CD4-positive, alpha-beta memory T cell (primary cell): ENCODE measurements at regions not wholly inside any gene's neighbourhood (a gene's known extent, or its start where the extent isn't known, plus 50 kb on each side); places are given as distances from the start of the nearest gene placed in this dataset.

Experiments used
- CTCF ChIA-PET: fragments of 350-600 bp; sonication (Branson Sonifier 250); formaldehyde crosslinking; loops from one replicate; lab custom pipeline; 2021; ENCODE audit warnings: inconsistent platforms; ENCODE audit not compliant: partially characterized antibody; lab: Charles Lee
- POLR2A ChIA-PET: fragments of 350-600 bp; sonication (Branson Sonifier 250); formaldehyde crosslinking; loops from one replicate; lab custom pipeline; 2021; ENCODE audit not compliant: partially characterized antibody; lab: Charles Lee
- DNase-seq, 5 donors: peaks; one replicate each; pipeline versions ENCODE4 v3.0.0 to v3.0.0-alpha.2; 2020 to 2022; ENCODE audit warnings: mixed read lengths in 1 of 5
- H3K27ac ChIP-seq: one replicate; pipeline ENCODE4 v1.7.0; 2013; ENCODE audit warnings: low read depth, low read length
- H3K27me3 ChIP-seq: 2 replicates; pipeline ENCODE4 v1.7.0; 2013; ENCODE audit warnings: mild to moderate bottlenecking, low read length, moderate library complexity; ENCODE audit not compliant: insufficient read depth
- H3K36me3 ChIP-seq: 2 replicates; pipeline ENCODE4 v1.7.0; 2013; ENCODE audit warnings: mild to moderate bottlenecking, low read length, moderate library complexity; ENCODE audit not compliant: insufficient read depth
- H3K4me1 ChIP-seq: 2 replicates; pipeline ENCODE4 v1.7.0; 2013; ENCODE audit warnings: mild to moderate bottlenecking, low read length, moderate library complexity; ENCODE audit not compliant: insufficient read depth
- H3K4me3 ChIP-seq, 2 donors: one replicate each; pipeline ENCODE4 v1.7.0; 2013; ENCODE audit warnings: low read length in 2 of 2, mild to moderate bottlenecking in 1 of 2
- H3K9me3 ChIP-seq, 2 donors: one replicate each; pipeline ENCODE4 v1.7.0; 2013; ENCODE audit warnings: low read length in 2 of 2, control low read depth in 1 of 2; ENCODE audit not compliant: control insufficient read depth in 1 of 2
- H3K27ac Mint-ChIP-seq, 7 donors: one replicate each; pipeline ENCODE4 v1.8.0; 2020 to 2021; ENCODE audit warnings: mixed read lengths in 7 of 7, mild to moderate bottlenecking in 6 of 7, inconsistent platforms in 3 of 7, moderate library complexity in 3 of 7
- H3K27me3 Mint-ChIP-seq, 2 donors: one replicate each; pipeline ENCODE4 v1.8.0; 2020 to 2021; ENCODE audit warnings: mixed read lengths in 2 of 2
- H3K36me3 Mint-ChIP-seq, 2 donors: one replicate each; pipeline ENCODE4 v1.8.0; 2020 to 2021; ENCODE audit warnings: mixed read lengths in 2 of 2, inconsistent platforms in 1 of 2, mild to moderate bottlenecking in 1 of 2
- H3K4me1 Mint-ChIP-seq, 4 donors: one replicate each; pipeline ENCODE4 v1.8.0; 2020 to 2021; ENCODE audit warnings: mixed read lengths in 4 of 4, mild to moderate bottlenecking in 1 of 4
- H3K4me3 Mint-ChIP-seq, 8 donors: one replicate each; pipeline ENCODE4 v1.8.0; 2020 to 2021; ENCODE audit warnings: mixed read lengths in 8 of 8, mild to moderate bottlenecking in 7 of 8, moderate library complexity in 6 of 8, inconsistent platforms in 3 of 8
- H3K9me3 Mint-ChIP-seq, 8 donors: one replicate each; pipeline ENCODE4 v1.8.0; 2020 to 2021; ENCODE audit warnings: mixed read lengths in 8 of 8, mild to moderate bottlenecking in 5 of 8, inconsistent platforms in 3 of 8, moderate library complexity in 1 of 8
- intact Hi-C: fragments of 100-400 bp; cut with micrococcal nuclease; formaldehyde crosslinking; loops from one replicate; pipeline ENCODE4 v1.15.1; 2023

DNA sequence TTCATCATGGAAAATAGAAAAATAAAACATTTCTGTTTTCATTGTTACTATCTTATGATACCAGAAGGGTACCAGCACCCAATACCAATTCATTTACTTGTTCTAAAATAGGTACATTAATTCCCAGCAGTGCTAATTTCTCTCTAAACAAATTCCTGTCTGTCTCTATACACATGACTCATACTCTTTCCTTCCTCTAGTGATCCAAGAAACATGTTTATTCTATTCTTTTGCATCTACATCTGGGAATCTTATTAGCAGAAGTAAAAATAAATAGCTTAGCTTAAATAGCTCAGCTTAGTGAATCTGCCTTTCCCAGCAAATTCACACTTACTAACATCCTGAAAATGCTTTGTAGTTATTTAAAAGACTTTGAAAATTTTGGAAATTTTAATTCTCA, 84.5 kb upstream of the MAPRE2 start:
- Histone ChIP-seq H3K4me3 (no peak overlapping the region), H3K36me3 (no peaks in the 10 kb centered on the region), H3K4me1 (no peaks in the 10 kb centered on the region), H3K9me3 (no peaks in the 10 kb centered on the region), H3K27ac (no peak overlapping the region), H3K27me3 (no peaks in the 10 kb centered on the region)
- peaks cover 0 to 4% (median 0%) of the 10 kb centered on the region in 8 donors for H3K9me3 Mint-ChIP-seq
- no peak overlapping the region for H3K4me3 Mint-ChIP-seq
- DNase-seq: no peak
- H3K4me1 Mint-ChIP-seq: no peaks in the 10 kb centered on the region
- POLR2A ChIA-PET: no interaction called here
- peaks cover 14 to 18% of the 10 kb centered on the region in 2 donors for H3K27me3 Mint-ChIP-seq
- intact Hi-C loops: no loop called here
- no peaks in the 10 kb centered on the region for H3K36me3 Mint-ChIP-seq
- CTCF ChIA-PET: no interaction called here
- no peak overlapping the region for H3K27ac Mint-ChIP-seq

DNA sequence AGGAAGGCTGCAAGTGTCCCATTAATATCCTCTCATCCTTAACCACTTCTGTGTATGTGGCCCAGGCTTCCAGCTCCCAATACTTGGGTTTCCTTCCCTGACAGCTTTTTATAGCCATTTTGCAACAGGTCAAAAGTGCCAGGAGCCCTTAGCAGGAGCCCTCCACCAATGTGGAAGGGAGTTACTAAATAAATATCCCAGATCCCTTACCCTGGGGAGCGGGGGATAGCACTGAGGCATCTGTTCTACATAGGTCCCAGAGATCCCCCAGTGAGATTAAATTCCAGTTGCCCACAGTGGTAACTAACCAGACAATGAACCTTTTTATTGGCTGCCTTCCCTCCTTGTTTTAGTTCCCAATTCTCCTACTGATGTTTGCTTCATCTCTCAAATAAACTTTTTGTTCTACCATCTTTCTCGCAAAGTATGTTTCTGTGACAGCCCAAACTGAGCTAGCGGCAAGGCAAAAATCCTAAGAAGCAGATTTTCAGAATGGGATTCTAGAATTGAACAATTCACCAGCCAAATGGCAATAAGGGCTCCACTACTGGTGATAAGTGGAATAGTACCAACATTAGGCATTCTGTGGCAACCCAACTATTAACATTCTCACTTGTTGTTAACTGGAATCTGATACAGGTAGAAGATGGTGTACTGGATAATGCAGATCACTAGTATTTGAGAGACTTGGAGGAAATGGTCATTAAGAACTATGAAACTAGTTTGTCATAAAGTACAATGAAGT, 83.9 kb upstream of the MAPRE2 start:
- Mint-ChIP-seq H3K27me3 (peaks cover 14 to 21% of the 10 kb centered on the region in 2 donors), H3K9me3 (peaks cover 0 to 4% (median 0%) of the 10 kb centered on the region in 8 donors), H3K4me1 (no peaks in the 10 kb centered on the region), H3K27ac (no peak overlapping the region), H3K36me3 (no peaks in the 10 kb centered on the region), H3K4me3 (no peak overlapping the region)
- DNase-seq: no peak
- H3K36me3 ChIP-seq: no peaks in the 10 kb centered on the region
- no peak overlapping the region for H3K4me3 ChIP-seq
- no peaks in the 10 kb centered on the region for H3K27me3 ChIP-seq
- intact Hi-C loops: no loop called here
- CTCF ChIA-PET: no interaction called here
- no peaks in the 10 kb centered on the region for H3K4me1 ChIP-seq
- POLR2A ChIA-PET: no interaction called here
- H3K27ac ChIP-seq: no peak overlapping the region
- no peaks in the 10 kb centered on the region for H3K9me3 ChIP-seq

DNA sequence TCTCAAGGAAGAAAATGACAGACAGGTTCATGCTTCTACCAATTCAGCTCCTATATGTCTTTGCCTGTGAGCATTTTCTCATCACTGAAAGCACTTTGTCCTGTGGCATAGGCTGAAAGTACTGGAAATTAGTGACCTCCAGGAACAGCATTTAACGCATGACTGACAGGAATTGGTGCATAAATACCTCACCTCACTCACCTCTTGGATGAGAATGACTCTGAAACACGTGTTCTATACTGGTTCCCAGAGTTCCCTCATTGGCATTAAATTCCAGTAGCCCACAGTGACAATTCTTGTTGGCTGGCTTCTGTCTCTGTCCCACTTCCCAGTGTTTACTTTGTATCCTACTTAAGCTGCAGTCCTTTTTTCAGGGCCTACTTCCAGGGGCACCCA, 83.4 kb upstream of the MAPRE2 start:
- H3K4me3 ChIP-seq: no peak overlapping the region
- no peak for DNase-seq
- Mint-ChIP-seq H3K4me1 (no peaks in the 10 kb centered on the region), H3K27me3 (peaks cover 14 to 21% of the 10 kb centered on the region in 2 donors), H3K27ac (no peak overlapping the region), H3K4me3 (no peak overlapping the region), H3K36me3 (no peaks in the 10 kb centered on the region), H3K9me3 (peaks cover 0 to 4% (median 0%) of the 10 kb centered on the region in 8 donors)
- H3K27ac ChIP-seq: no peak overlapping the region
- H3K36me3 ChIP-seq: no peaks in the 10 kb centered on the region
- no peaks in the 10 kb centered on the region for H3K4me1 ChIP-seq
- no peaks in the 10 kb centered on the region for H3K9me3 ChIP-seq
- POLR2A ChIA-PET: no interaction called here
- intact Hi-C loops: no loop called here
- CTCF ChIA-PET: no interaction called here
- H3K27me3 ChIP-seq: no peaks in the 10 kb centered on the region

GRCh38 chr18:34959211-34959829, 81.9 kb upstream of the MAPRE2 start:
- Mint-ChIP-seq H3K4me3 (no peak overlapping the region), H3K9me3 (peaks cover 0 to 4% (median 0%) of the 10 kb centered on the region in 8 donors), H3K4me1 (no peaks in the 10 kb centered on the region), H3K27ac (no peak overlapping the region), H3K36me3 (no peaks in the 10 kb centered on the region), H3K27me3 (peaks cover 14 to 21% of the 10 kb centered on the region in 2 donors)
- ChIA-PET CTCF (interaction anchor here (1.3 kb wide), 1 partner anchor 12 kb away, joined by 3 read pairs; no protein-coding TSS in a partner anchor), POLR2A (no interaction called here)
- no peaks in the 10 kb centered on the region for H3K4me1 ChIP-seq
- intact Hi-C loops: no loop called here
- DNase-seq: no peak
- H3K27ac ChIP-seq: no peak overlapping the region
- H3K27me3 ChIP-seq: no peaks in the 10 kb centered on the region
- H3K4me3 ChIP-seq: no peak overlapping the region
- no peaks in the 10 kb centered on the region for H3K36me3 ChIP-seq
- no peaks in the 10 kb centered on the region for H3K9me3 ChIP-seq

DNA sequence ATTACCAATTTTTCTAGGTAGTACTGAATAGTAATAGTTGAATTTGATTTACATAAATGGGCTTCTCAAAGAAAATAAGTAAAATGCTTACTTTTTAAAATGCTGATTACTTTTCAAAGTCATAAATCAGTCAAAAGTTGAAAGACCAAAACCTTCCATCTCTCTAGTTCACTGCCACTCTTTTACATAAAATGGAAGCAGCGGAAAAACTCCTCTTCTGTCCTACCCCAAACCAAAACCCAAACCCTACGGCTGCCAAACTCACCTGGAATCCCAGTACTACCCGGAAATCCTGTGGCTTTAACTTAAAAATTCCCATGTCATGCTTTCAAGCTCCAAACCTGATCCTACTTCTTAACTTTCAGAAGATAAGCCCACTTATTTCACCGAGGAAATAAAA, 81.2 kb upstream of the MAPRE2 start:
- Histone ChIP-seq H3K36me3 (no peaks in the 10 kb centered on the region), H3K4me1 (no peaks in the 10 kb centered on the region), H3K4me3 (no peak overlapping the region), H3K27ac (no peak overlapping the region), H3K27me3 (no peaks in the 10 kb centered on the region), H3K9me3 (no peaks in the 10 kb centered on the region)
- intact Hi-C loops: no loop called here
- peaks cover 11 to 18% of the 10 kb centered on the region in 2 donors for H3K27me3 Mint-ChIP-seq
- DNase-seq: no peak
- ChIA-PET POLR2A (no interaction called here), CTCF (no interaction called here)
- no peak overlapping the region for H3K4me3 Mint-ChIP-seq
- no peaks in the 10 kb centered on the region for H3K4me1 Mint-ChIP-seq
- H3K9me3 Mint-ChIP-seq: peaks cover 0 to 4% (median 0%) of the 10 kb centered on the region in 8 donors
- H3K36me3 Mint-ChIP-seq: no peaks in the 10 kb centered on the region
- no peak overlapping the region for H3K27ac Mint-ChIP-seq

DNA sequence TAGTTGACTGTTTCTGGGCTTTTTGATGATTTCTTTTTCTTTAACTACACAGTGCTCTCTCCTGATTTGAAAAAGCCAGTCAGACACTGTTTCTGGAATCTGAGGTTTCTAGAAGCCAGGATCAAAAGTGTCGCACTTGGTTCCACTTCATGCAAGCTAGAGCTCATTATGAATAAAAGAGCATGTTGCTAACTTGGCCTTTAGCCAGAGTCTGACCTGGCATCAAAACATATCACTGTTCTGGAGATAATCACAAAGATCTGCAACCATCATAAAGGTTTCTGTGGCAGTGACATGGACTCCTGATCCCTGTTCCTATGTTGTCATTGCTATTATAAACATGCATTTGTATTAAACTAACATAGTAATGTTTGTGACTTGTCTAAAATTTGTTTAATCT, 76.1 kb upstream of the MAPRE2 start:
- Histone ChIP-seq H3K4me1 (no peaks in the 10 kb centered on the region), H3K4me3 (no peak overlapping the region), H3K9me3 (no peaks in the 10 kb centered on the region), H3K36me3 (no peaks in the 10 kb centered on the region), H3K27ac (no peak overlapping the region), H3K27me3 (no peaks in the 10 kb centered on the region)
- H3K9me3 Mint-ChIP-seq: no peaks in the 10 kb centered on the region
- H3K4me1 Mint-ChIP-seq: no peaks in the 10 kb centered on the region
- no peak for DNase-seq
- H3K4me3 Mint-ChIP-seq: no peak overlapping the region
- H3K27ac Mint-ChIP-seq: no peak overlapping the region
- no peaks in the 10 kb centered on the region for H3K36me3 Mint-ChIP-seq
- peaks cover 3 to 4% of the 10 kb centered on the region in 2 donors for H3K27me3 Mint-ChIP-seq
- intact Hi-C loops: no loop called here
- CTCF ChIA-PET: no interaction called here
- POLR2A ChIA-PET: no interaction called here

DNA sequence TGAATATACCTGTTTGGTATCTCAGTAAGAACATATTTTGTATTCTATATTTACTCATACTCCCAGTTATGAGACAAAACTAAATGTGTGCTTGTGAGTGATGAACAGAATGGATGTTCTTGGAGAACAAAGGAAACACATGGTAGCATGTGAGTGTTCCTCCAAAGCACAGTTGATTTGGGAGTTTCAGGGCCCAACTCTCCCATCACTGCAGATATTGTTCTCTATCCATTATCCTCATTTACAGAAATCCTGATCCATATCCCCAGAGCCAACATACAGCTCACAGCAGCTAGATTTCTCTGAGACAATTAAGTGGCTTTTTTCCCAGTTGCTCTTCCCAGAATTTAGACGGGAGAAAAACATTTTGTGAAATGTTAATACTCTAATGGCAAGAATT, 75.6 kb upstream of the MAPRE2 start:
- intact Hi-C loops: no loop called here
- Histone ChIP-seq H3K9me3 (no peaks in the 10 kb centered on the region), H3K27ac (no peak overlapping the region), H3K27me3 (no peaks in the 10 kb centered on the region), H3K36me3 (no peaks in the 10 kb centered on the region), H3K4me1 (no peaks in the 10 kb centered on the region), H3K4me3 (no peak overlapping the region)
- DNase-seq: no peak
- POLR2A ChIA-PET: no interaction called here
- no peaks in the 10 kb centered on the region for H3K4me1 Mint-ChIP-seq
- no peak overlapping the region for H3K4me3 Mint-ChIP-seq
- CTCF ChIA-PET: no interaction called here
- peaks cover 1 to 3% of the 10 kb centered on the region in 2 donors for H3K27me3 Mint-ChIP-seq
- H3K36me3 Mint-ChIP-seq: no peaks in the 10 kb centered on the region
- no peaks in the 10 kb centered on the region for H3K9me3 Mint-ChIP-seq
- H3K27ac Mint-ChIP-seq: no peak overlapping the region
